GM19240 (cell line): ENCODE measurements at regions not wholly inside any gene's neighbourhood (a gene's known extent, or its start where the extent isn't known, plus 50 kb on each side); places are given as distances from the start of the nearest gene placed in this dataset.

Experiments
- DNase-seq: peaks from one replicate; pipeline ENCODE4 v3.0.0; 2011; ENCODE audit warnings: low spot score; ENCODE audit not compliant: insufficient read length

DNA sequence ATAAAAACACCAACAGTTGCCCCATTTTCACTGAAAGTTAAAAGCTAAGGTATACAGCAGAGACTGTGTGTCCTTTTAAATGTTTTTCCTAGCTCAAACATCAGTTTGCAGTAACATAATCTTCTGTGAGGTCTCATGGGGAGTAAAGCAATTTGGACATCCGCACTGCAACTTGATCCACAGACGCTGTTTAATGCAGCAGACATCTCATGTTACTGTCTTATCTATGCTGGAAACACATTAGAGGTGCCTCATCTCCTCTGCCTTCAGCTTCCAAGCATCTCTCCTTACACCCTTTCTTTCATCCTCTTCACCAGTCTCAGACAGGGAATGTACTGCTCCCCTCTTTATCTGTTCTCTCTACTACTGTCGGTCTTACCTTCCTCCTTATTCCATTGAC is 53.7 kb upstream of the ATP11B start:
- DNase-seq = no peak

DNA sequence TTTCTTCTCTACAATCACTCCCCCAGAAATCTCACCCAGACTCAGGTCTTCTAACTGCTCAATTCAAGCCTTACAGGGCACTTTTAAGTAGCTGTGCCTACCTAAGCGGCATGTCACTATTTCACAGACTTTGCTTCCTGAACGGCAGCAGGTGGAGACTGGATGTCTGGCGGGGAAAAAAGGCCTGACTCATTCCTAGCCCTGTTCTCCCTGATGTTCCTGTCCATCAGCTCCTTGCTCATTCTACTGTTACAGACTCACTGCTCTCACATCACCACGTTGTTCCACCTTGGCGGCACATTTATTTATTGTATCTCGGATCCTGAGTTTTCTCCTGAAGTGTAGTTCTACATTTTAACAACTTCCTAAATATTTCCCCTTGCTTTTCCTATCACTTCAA is 52.6 kb upstream of the ATP11B start:
- no peak for DNase-seq

GRCh38 chr3:182741214-182741613 is 52.1 kb upstream of the ATP11B start:
- no peak for DNase-seq
